COLO829 (cell line): ENCODE measurements at regions not wholly inside any gene's neighbourhood (a gene's known extent, or its start where the extent isn't known, plus 50 kb on each side); places are given as distances from the start of the nearest gene placed in this dataset.
A peak's percentile ranks its signal among the peaks of the same experiment; 100 is the strongest.

Experiments used
- DNase-seq: peaks from one replicate; pipeline ENCODE4 v3.0.0; 2012; ENCODE audit warnings: low spot score

DNA sequence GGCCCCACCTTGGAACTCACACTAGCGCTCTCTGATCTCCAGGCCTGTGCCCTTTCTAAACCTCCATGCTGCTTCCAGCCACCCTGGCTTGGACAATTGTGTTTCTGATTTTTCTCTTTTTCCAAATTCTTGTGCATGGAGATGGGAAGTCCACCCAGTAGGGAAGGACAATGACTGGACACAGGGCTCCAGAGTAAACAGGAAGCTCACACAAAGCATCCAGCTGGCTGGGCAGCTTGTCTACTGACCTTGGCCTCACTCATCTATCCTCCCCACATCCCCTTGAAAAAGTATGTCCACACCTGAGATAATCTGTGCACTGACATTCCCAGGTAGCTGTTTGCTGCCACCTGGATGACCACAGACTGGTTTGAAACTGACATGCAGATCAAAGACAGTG, 331.2 kb upstream of the MAF start:
- no peak for DNase-seq

DNA sequence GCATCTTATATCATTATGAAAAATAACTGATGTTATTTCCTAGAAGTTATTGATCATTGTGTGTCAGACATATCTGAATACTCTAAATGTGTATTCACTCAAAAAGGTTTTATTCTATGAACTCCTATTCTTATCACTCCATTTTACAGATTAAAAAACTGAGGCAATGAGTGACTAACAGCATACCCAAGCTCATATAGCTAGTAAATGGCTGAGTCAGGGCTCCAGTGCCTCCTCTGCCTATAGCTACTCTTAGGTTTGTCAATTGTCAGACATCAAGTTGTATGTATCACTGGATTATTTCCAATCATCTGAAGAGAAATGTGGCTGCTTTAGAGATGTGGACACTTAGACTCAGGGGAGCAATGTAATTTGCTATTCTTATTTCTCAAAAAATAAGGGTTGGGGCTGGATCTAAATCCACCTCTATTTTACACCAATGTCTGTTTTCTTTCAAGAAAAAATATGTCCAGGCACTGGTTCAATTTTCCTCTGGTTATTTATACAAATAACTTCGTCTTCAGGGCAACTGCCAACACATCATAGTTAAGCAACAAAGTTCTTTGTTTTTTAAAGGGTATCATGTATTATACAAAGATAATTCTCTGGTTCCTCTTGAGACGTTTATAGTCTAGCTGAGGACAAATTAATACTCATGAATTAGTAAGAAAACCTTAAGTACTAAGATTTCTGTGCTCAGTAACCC, 328.9 kb upstream of the MAF start:
- DNase-seq = no peak

DNA sequence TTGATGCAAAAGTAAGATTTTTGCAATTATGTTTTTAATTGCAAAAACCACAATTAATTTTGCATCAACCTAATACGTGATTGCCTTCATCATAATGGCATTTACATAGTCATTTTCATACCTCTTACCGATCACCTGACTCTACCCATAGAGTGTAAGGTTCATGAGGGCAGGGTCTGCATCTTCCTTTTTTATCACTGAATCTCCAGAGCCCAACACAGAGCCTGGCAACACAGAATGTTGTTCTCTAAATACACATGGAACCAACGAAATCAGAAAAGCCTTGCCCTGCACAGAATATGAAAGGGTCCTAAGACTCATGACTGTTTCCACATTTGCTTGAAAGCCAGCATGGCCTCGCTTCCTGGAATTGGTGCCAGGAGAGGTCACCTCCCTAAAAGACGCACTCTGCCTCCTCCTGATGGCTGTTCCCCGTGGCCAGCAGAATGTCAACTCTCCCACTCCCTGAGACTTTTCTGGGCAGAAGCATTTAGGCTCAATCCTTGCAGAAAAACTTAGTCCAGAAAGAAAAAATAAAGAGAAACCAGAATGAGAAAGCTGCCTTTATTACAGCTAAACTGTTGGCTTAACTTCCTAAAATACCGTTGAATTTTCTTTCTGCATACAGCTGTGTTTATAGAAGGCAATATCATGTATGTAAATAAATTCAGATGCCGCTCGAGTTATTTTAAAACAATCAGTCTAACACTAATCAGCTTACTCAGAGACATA, 327.8 kb upstream of the MAF start:
- no peak for DNase-seq

DNA sequence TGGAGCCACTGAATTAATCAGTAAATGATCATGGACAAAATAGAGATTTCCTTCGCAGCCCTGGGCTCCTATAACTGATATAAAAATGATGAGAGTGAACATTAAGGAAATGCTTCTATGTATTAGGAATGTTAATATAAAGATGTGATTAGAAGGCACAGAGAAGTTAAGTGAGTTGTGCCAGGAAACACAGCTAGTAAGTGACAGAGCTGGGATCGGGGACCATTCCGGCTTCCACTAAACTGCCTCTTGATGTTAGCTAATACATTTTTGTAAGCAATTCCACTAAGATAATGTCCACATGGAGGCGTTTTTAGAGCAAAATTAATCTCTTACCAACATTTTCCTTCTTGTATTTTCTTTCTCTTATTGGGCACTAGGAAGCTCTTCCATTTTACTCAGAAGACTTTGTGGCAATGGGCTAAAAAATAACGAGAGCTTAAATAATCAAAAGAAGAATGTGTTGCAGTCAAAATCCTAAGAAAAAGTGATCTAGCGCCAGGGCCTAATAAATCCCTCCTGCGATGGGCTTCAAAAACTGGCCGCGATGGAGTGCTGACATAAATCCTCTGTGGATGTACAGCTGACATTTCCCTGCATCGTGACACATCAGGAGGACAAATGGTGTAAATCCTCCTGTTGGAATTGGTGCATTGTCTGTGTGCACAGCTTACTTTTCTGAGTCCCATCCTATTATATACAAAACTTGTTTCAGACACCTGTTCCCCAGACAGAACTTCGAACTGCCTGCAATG, 326.1 kb upstream of the MAF start:
- no peak for DNase-seq

DNA sequence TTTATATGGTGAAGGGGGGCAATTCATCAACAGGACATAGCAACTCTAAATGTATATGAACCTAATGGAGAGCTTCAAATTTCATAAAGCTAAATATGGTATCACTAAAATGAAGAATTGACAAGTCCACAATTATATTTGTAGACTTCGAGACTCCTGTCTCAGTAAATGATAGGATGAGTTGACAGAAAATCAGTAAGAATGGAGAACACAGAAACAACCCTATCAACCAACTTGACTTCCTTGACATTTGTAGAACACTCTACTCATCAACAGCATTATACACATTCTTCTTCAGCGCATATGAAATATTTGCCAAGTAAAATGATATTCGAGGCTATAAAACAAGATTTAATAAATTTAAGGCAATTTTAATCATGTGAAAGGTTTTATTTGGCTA, 322.9 kb upstream of the MAF start:
- no peak for DNase-seq

DNA sequence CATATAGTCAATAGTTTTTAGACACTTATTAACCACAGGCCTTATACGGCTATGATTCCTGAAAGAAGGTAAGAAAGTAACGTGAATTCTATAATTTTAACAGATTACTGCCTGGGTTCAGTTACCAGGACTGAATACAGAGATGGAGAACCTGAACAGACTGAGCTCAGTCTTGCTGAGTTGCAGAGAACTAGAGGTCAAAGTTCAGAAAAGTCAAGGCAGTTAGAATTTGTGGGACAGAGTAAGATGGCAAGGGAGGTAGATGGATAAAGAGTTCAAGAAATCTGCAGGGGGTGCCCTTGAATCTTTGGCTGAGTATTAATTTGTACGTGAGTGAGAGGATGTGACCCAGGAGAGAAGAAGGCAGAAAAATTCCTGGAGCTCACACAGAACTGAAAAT, 320.1 kb upstream of the MAF start:
- DNase-seq = no peak

DNA sequence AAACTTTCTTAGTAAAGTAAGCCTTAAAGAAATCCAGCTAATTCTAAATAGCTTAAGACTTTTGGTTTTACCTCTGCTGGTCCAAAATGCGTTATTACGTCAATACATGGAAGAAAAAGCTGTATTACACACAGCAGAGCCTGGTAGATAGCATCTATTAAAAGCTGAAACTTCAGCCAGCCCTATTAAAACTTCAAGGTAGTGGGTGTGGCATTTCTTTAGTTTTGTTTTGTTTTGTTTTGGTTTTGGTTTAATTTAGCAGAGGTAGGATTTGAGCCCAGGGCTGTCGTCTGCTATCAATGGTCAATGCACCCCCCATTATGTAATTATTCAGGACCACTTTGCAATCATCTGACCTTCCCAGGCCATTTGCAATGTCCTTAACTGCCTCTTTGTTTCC, 318.4 kb upstream of the MAF start:
- DNase-seq = no peak

DNA sequence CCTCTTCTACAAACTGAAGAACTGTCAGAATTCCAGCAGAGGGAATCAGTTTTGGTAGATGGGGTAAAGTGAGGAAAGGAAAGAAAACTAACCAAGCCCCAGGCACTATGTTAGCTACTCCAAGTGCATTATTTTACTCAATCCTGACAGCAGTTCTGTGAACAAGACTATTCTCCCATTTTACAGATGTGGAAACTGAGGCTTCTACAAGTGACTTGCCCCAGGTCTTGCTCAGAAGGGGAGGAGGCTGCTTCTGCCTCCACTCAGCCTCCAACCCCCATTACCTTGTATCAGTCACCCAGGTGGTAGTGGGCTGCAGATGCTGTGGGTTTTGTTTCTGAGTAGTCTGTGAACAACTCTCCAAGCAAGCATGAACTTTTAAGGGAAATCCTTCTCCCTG, 315.2 kb upstream of the MAF start:
- DNase-seq = no peak

DNA sequence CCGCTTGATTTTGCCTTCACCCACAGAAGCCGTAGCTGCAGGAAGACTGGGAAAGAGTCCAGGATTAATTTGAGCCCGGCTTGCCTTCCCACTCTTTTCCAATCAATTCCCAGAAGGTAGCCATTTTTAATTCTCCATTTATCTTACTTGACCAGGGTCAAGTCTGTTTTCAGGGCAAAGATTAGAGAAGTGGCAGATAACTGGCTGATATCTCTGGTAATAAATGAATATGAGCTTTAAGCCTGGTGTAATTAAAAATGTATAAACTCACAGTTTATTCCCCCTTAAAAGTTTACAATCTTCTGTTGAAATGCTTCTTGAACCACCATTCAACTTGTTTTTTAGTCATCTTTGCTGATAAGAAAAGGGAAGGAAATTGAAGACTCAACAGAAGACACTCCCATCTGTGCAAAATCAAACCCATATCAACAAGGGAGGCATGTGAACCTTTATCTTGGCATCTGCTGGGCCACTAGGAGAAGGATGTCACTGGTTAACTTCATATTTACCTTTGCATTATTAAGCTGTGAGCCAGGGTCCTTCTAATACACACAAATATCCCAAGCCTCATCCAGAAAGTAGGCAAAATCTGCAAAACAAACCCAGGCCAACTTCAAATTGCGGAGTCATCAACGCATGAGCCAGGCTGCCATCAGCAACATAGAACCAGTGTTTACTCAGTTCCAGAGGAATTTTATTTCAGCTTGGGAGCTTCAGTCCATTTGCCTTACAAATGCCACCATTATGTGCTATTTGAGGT, 314.6 kb upstream of the MAF start:
- DNase-seq = no peak

DNA sequence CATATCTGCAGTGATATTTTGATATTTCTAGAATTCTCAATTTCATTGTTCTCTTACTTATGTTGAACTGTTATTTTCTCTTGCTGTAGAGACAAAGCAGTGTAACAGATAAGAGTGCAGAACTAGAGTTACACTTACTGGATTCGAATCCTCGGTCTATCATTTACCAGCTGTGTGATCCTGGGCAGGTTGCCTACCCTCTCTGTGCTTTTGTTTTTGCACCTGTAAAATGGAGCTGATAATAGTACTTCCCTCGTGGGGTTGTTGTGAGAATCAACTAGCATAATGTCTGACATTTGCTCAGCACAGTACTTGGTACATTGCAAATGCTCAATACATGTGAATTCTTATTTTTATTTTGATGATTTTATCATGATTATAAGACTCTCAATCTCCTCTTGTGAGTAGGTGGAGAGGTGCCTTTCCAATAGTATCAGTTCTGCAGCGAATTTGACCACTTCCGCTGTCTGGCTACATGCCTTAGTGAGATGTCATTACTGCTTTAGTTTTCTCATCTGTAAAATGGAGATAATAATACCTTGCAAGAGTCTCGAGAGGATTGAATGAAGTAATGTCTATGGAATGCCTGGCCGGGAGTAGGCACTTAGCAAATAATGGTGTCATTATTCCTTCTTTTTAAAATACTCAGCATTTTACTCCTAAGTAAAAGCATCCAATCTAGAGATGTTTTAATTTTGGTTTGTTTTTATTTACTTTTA, 312.2 kb upstream of the MAF start:
- peak; percentile 9 for DNase-seq

DNA sequence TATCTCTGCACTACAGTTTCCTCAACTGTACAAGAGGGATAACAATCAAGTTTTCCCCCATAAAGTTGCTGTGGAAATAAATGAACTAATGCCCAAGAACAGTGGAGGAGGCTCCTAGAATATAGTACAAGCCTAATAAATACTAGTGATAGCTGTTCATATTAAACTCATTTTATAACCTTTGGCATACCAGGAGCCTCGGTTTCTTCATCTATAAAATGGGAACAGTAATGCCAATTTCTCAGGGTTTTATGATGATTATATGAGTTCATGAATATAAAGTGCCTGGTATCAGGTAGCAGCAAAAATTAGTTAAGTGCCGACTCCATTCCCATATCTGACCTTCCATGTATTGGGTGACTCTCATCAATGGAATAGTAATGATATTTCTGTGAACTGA, 311.1 kb upstream of the MAF start:
- DNase-seq = no peak

DNA sequence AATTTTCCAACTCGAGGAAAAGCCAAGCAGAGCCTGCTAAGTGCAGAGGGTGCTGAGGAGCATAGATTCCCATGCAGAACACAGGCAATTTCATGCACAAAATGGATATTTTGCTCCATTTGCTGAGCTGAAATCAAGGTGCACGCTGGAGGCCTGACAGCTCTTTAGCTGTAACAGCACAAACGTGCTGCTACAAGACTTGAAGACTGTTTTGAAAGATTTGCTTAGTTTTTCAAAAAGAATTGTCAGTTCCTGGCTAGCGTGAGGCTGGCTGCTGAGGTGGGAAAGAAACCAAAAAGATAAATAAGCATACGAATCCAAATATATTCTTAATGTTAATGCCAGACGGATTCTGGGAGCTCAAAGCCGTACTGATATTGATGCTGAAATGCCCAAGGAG, 309.0 kb upstream of the MAF start:
- DNase-seq = no peak

DNA sequence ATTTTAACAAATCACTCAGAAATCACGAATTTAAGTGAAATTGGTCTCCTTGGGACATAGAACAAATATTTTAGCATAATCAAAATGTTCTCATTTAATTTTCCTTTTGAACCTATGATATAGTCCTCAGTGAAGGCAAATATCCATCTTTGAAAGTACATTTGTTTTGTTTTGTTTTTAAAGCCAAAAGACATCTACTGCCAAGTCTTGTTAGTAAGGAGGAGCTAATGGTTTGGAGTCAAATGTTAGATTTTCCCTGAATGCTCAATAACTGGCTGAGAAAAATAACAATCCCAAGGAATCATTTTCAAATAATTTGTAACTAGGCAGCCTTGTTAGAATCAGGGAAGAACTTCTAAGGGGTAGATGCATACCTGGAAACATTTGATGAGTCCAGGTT, 302.9 kb upstream of the MAF start:
- no peak for DNase-seq

DNA sequence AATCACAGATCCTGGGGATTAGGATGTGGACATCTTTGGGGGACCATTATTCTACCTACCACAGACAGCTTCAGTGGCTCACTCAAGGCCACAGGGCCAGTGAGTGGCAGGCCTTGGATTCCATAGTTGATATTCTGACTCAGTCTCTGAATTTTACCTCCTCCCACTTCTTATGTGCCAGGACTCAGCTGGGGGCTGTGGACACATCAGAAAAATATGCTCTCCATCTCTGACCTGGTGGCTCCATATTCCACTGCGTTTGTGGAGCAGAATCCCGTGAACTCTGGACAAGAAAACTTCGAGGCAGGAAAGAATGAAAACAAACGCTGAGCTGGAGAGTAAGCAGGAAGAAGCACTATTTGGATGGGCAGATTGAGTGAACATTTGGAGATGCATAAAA, 301.8 kb upstream of the MAF start:
- no peak for DNase-seq

DNA sequence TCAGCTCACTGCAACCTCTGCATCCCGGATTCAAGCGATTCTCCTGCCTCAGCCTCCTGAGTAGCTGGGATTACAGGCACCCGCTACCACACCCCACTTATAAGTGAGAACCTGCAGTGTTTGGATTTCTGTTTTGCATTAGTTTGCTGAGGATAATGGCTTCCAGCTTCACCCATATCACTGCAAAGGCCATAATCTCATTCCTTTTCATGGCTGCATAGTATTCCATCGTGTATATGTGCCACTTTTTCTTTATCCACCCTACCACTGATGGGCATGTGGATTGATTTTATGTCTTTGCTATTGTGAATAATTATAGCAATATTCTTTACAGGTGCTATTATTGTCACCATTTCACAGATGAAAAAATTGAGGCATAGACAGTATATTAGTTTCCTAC, 301.0 kb upstream of the MAF start:
- no peak for DNase-seq

DNA sequence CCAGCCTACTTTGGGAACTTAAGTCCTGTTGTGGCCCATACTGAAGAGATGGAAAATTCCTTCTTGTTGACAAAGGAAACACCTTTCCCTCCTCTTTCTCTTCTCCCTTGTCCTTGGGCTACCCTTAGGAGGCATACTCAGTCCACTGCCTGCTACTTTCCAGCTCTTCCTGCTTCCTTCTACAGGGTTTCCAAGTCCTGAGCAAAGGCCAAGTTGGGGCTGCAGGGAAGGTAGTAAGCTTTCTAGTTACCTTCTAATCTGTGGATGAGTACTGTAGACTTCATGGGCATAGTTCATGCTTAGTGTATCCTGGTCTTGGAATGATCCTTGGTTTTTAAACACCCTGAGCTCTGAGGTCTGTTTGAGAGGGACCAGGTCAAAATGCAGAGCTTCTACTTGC, 299.2 kb upstream of the MAF start:
- no peak for DNase-seq

DNA sequence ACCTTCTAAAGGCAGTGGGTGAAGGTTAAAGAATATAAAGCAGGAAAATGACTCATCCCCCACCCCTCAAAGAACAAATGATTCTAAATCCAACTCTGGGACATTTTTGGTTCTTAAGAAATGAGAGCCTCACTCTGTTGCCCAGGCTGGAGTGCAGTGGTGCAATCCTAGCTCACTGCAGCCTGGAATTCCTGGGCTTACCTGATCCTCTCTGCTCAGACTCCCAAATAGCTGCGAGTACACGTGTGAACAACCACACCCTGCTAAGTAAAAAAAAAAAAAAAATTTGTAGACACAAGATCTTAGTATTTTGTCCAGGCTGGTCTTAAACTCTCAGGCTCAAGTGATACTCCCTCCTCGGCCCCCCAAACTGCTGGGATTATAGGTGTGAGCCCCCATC, 298.8 kb upstream of the MAF start:
- DNase-seq = no peak

DNA sequence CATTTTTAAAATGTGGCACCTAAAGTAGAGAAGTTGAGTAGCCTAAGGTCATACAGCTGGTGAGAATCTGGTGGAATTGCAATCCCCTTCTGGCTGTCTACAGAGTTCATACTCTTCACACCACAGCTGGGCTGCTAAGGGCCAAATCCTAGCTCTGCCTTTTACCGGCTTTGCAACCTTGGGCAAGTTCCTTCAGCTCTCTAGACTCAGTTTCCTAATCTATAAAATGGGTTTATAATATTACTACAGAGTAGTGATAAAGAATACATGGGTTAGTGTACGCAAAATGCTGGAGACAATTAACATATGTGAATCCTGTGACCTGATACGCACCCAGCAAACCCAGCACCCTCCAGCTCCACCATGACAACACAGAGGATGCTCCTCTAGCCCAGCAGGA, 298.2 kb upstream of the MAF start:
- no peak for DNase-seq

DNA sequence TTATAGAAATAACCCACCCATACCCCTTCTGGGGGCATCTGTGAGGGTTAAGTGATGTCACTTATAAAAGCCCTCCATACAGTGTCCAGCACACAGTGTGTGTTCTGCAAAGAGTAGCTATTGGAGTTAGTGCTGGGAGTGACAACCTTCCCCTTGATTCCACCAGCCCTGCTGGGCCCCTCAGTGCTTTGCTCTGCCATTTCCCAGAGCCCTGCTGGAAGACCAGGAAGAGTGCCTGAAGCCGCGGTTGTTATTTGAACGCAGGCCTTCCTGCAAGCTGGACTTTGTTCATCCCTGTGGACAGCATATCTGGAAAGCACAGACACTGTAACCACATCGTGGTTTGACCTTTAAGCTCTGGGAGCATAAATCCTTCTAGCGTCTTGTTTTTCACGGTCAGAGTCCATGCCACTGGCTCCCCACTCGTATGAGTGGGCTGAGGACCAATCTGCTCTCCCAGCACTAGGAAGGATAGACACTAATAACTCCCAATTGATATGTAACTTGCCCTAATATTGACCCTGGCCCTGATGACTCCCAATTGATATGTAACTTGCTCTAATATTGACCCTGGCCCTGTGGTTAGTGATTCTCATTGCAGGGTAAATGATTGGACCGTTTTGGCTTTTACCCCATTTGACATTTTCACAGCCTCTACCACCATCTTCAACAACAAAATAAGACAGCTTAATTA, 297.1 kb upstream of the MAF start:
- DNase-seq = peak; percentile 24

DNA sequence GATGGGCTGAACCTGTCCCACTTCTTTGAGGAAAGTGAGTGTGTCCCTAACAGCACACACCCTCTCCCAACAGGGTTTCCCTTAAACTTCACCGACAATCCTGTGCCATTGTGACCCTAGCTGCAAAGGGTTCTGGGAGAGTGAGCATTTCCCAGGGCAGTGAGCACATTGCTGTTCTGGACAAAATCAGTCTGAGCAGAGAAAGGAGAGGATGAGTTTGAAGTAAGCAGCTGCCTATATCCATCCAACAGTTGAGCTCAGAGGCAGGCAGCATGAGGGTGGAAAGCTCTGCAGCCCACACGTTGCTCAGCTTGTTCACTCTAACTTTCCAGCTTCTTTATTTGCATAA, 296.5 kb upstream of the MAF start:
- no peak for DNase-seq

DNA sequence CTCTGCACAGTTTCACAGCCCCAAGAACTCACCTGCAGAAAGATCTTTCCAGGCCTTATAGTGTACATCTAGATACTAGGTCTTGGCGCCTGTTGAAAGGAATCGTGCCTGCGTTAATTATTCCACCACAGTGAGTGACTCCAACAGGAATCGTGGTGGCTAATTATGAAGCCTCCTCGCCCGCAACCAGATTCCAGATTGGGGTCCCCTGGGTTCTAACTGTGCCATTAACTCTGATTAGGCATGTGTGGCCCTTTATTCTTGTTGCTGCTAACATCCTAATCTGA, 295.3 kb upstream of the MAF start:
- no peak for DNase-seq
